K562 (cell line): ENCODE measurements at regions not wholly inside any gene's neighbourhood (a gene's known extent, or its start where the extent isn't known, plus 50 kb on each side); places are given as distances from the start of the nearest gene placed in this dataset.
"Not testable (repeated sequence)": the region's sequence is repeated elsewhere in the genome, so short reads cannot be mapped to it uniquely, and the experiment has no call there.

Experiments used
- ATAC-seq: fragments of 200-7000 bp; cut with Tn5 transposase; 3 replicates; pipeline ENCODE4 v1.9.1; 2020; ENCODE audit warnings: moderate library complexity
- BruUV-seq: library from RNA; stranded (reverse); fragments of 400-500 nt; replicated peaks from 2 replicates; lab custom pipeline; 2021; lab: Mats Ljungman, UMichigan
- CTCF ChIA-PET: fragments of 300-600 bp; formaldehyde crosslinking; extraction: SDS; loops from one replicate; lab custom pipeline; 2021; ENCODE audit warnings: low intra/inter-chr PET ratio; lab: Yijun Ruan, JAX
- POLR2A ChIA-PET: fragments of 300-600, 350-650 bp; sonication (Branson Sonifier 250); formaldehyde crosslinking; extraction: SDS; loops from one replicate; lab custom pipeline; 2021; ENCODE audit warnings: antibody characterized with exemption, inconsistent platforms; lab: Yijun Ruan, JAX
- DNase-seq, 4 experiments: peaks; one replicate each; pipeline versions ENCODE4 v3.0.0 to v3.0.0-alpha.2; 2011 to 2018; ENCODE audit warnings: low spot score in 3 of 4, mixed read lengths in 3 of 4; ENCODE audit errors: extremely low read depth in 1 of 4
- FAIRE-seq: peaks from 2 replicates; lab custom pipeline; 2011; peaks lifted over from hg19 to GRCh38; lab: Jason Lieb, UNC
- H2AFZ ChIP-seq: 2 replicates; pipeline ENCODE4 v1.6.0; 2011; ENCODE audit warnings: low read depth, low read length, control low read depth, inconsistent platforms
- H3K27ac ChIP-seq: fragments of 200-600 bp; 3 replicates; pipeline ENCODE4 v1.8.0; 2011; ENCODE audit warnings: low read depth, mild to moderate bottlenecking, control low read depth, inconsistent platforms, low read length, moderate library complexity, mixed read lengths; ENCODE audit errors: extremely low read depth
- H3K27me3 ChIP-seq, 2 experiments: fragments of 300-600 bp in 1 of 2; 2 replicates in 1 of 2; 3 replicates in 1 of 2; pipeline versions ENCODE4 v1.6.0 to v1.8.0; 2011; ENCODE audit warnings: inconsistent platforms in 2 of 2, low read length in 2 of 2, mild to moderate bottlenecking in 1 of 2, mixed read lengths in 1 of 2, moderate library complexity in 1 of 2; ENCODE audit not compliant: control insufficient read depth in 2 of 2, insufficient read depth in 2 of 2
- H3K36me3 ChIP-seq: fragments of 300-600 bp; 3 replicates; pipeline ENCODE4 v1.8.0; 2011; ENCODE audit warnings: mild to moderate bottlenecking, low read length, inconsistent platforms; ENCODE audit not compliant: control insufficient read depth, insufficient read depth
- H3K4me1 ChIP-seq, 2 experiments: fragments of 200-600 bp in 1 of 2; replicated peaks in 1 of 2; 2 replicates in 1 of 2; 3 replicates in 1 of 2; pipeline versions ENCODE4 v1.5.1 to v1.8.0; 2011; ENCODE audit warnings: inconsistent platforms in 2 of 2, low read length in 2 of 2, mild to moderate bottlenecking in 1 of 2, mixed read lengths in 1 of 2, moderate library complexity in 1 of 2; ENCODE audit not compliant: control insufficient read depth in 2 of 2, insufficient read depth in 2 of 2
- H3K4me2 ChIP-seq: 2 replicates; pipeline ENCODE4 v1.6.1; 2011; ENCODE audit warnings: low read length, control low read depth, inconsistent platforms, mixed read lengths; ENCODE audit not compliant: insufficient read depth
- H3K4me3 ChIP-seq: fragments of 200-600 bp; sonication (generic), shearing (Covaris generic); 2 replicates; pipeline ENCODE4 v1.5.1; 2016; ENCODE audit warnings: control low read depth, inconsistent platforms
- H3K79me2 ChIP-seq: fragments of 200-600 bp; 3 replicates; pipeline ENCODE4 v1.8.0; 2011; ENCODE audit warnings: low read length, inconsistent platforms; ENCODE audit not compliant: control insufficient read depth, insufficient read depth
- H3K9ac ChIP-seq, 2 experiments: 2 replicates each; pipeline versions ENCODE4 v1.6.0 to v1.6.1; 2011; ENCODE audit warnings: low read depth in 2 of 2, low read length in 2 of 2, control low read depth in 1 of 2, inconsistent platforms in 1 of 2, mild to moderate bottlenecking in 1 of 2, mixed read lengths in 1 of 2; ENCODE audit not compliant: insufficient read depth in 1 of 2
- H3K9me1 ChIP-seq: one replicate; pipeline ENCODE4 v1.6.0; 2011; ENCODE audit warnings: inconsistent platforms, mild to moderate bottlenecking, low read length, moderate library complexity; ENCODE audit not compliant: control insufficient read depth, insufficient read depth
- H3K9me3 ChIP-seq: replicated peaks from 2 replicates; pipeline ENCODE4 v1.5.1; 2011; ENCODE audit warnings: low read depth, low read length, inconsistent platforms; ENCODE audit not compliant: control insufficient read depth, insufficient read depth
- H4K20me1 ChIP-seq: replicated peaks from 2 replicates; pipeline ENCODE4 v1.6.1; 2011; ENCODE audit warnings: low read length, inconsistent platforms, mixed read lengths; ENCODE audit not compliant: control insufficient read depth, insufficient read depth
- CBX1 ChIP-seq: sonication (generic); IDR thresholded peaks from 2 replicates; pipeline ENCODE4 v1.6.1; 2016; ENCODE audit warnings: antibody characterized with exemption, low read depth, mild to moderate bottlenecking
- ELF4 ChIP-seq: fragments of 450-650 bp; formaldehyde crosslinking; IDR thresholded peaks from 2 replicates; pipeline ENCODE4 v1.4.0; 2022; ENCODE audit warnings: missing genetic modification characterization
- FOXP1 ChIP-seq: sonication (generic); formaldehyde crosslinking; IDR thresholded peaks from 2 replicates; pipeline ENCODE4 v1.8.0; 2022; ENCODE audit warnings: mild to moderate bottlenecking, missing genetic modification reagents
- HNRNPK ChIP-seq: fragments of 200-400 bp; formaldehyde crosslinking; IDR thresholded peaks from one replicate; pipeline ENCODE4 v1.6.1; 2018; ENCODE audit warnings: mild to moderate bottlenecking, low read depth, low read length; ENCODE audit not compliant: poor library complexity, severe bottlenecking
- IRF2 ChIP-seq: sonication (generic); formaldehyde crosslinking; IDR thresholded peaks from 2 replicates; pipeline ENCODE4 v1.8.1; 2022; ENCODE audit warnings: mild to moderate bottlenecking, missing genetic modification reagents
- KDM1A ChIP-seq, 2 experiments: fragments of 450-650 bp; IDR thresholded peaks; 2 replicates each; pipeline ENCODE4 v1.6.1; 2016; ENCODE audit warnings: mild to moderate bottlenecking in 2 of 2
- NR4A1 ChIP-seq, 2 experiments: fragments of 250-450 bp in 1 of 2; fragments of 450-650 bp in 1 of 2; sonication (Bioruptor Pico) in 1 of 2; IDR thresholded peaks; 2 replicates each; pipeline versions ENCODE4 v1.4.0 to v1.6.1; 2016 to 2020; ENCODE audit warnings: mild to moderate bottlenecking in 2 of 2, missing compliant biosample characterization in 1 of 2, missing genetic modification characterization in 1 of 2, moderate library complexity in 1 of 2
- PCBP2 ChIP-seq: fragments of 200-400 bp; formaldehyde crosslinking; IDR thresholded peaks from 2 replicates; pipeline ENCODE4 v1.6.1; 2018; ENCODE audit warnings: low read length, low read depth, mild to moderate bottlenecking, moderate library complexity; ENCODE audit not compliant: poor library complexity, severe bottlenecking
- PYGO2 ChIP-seq: fragments of 450-650 bp; IDR thresholded peaks from 2 replicates; pipeline ENCODE4 v1.6.1; 2016; ENCODE audit warnings: mild to moderate bottlenecking, missing genetic modification characterization, moderate library complexity, missing compliant biosample characterization
- RHOXF2B ChIP-seq: fragments of 250-450 bp; sonication (Bioruptor Pico); conservative IDR thresholded peaks from 2 replicates; pipeline ENCODE4 v1.5.1; 2021
- SRSF1 ChIP-seq: fragments of 200-400 bp; formaldehyde crosslinking; IDR thresholded peaks from 2 replicates; pipeline ENCODE4 v1.6.1; 2017; ENCODE audit warnings: mild to moderate bottlenecking, low read depth, low read length, moderate library complexity
- WGBS: fragments of 100-300 bp; shearing (Covaris generic); methylation state at CpG from one replicate; pipeline ENCODE4 v1.1.6; 2016; ENCODE audit warnings: low coverage, mixed read lengths; ENCODE audit not compliant: insufficient coverage; ENCODE audit errors: missing lambda C conversion rate; 5-methylcytosine and 5-hydroxymethylcytosine counted together
- in situ Hi-C: fragments of 300-500 bp; cut with MboI; formaldehyde crosslinking; loops from 4 replicates; pipeline ENCODE4 v1.15.0; 2018; ENCODE audit warnings: inconsistent platforms, mixed read lengths
- intact Hi-C: fragments of 100-400 bp; cut with micrococcal nuclease; formaldehyde crosslinking; loops from 2 replicates; pipeline ENCODE4 v1.14.2; 2022
- TF ChIP-seq, protein P1 (sequence below): fragments of 450-650 bp; IDR thresholded peaks from 2 replicates; pipeline ENCODE4 v1.7.0; 2016; ENCODE audit warnings: borderline replicate concordance
- TF ChIP-seq, protein P2 (sequence below): fragments of 250-450 bp; sonication (Bioruptor Pico); IDR thresholded peaks from 2 replicates; pipeline ENCODE4 v1.5.0; 2020; ENCODE audit warnings: mild to moderate bottlenecking, borderline replicate concordance

DNA sequence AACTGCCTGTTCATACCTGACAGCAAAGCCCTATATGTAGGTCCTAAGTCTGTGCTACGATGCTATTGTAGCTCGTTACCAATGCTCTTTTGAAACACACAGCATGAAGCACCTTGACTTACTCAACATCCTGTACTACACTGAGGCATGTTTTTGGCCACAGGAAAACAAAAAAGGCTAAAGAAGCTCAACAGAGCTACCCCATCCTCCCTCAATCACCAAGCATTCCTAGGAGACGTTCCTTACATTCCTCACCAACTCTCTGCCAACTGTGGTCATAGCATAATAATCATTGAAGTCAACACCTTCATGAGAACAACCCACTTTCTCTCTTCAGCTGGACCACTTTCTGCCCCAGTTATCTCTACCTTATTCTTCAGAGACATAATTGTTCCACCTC lies 73.7 kb upstream of the SLC25A43 start:
- DNase-seq (no peak), ATAC-seq (no peak), FAIRE-seq (no peak)
- TF ChIP-seq PCBP2 (no peak), KDM1A (IDR thresholded peaks at IDR 0.05) (no peak), IRF2 (CRISPR knock-in tag) (no peak), PYGO2 (tag) (no peak), NR4A1 (CRISPR knock-in tag; IDR thresholded peaks at IDR 0.05) (no peak), NR4A1 (tag; IDR thresholded peaks at IDR 0.05) (no peak), FOXP1 (CRISPR knock-in tag) (no peak), SRSF1 (no peak), CBX1 (no peak), HNRNPK (no peak), RHOXF2B (CRISPR knock-in tag) (no peak), ELF4 (CRISPR knock-in tag) (no peak)
- TF ChIP-seq, protein P1, sequence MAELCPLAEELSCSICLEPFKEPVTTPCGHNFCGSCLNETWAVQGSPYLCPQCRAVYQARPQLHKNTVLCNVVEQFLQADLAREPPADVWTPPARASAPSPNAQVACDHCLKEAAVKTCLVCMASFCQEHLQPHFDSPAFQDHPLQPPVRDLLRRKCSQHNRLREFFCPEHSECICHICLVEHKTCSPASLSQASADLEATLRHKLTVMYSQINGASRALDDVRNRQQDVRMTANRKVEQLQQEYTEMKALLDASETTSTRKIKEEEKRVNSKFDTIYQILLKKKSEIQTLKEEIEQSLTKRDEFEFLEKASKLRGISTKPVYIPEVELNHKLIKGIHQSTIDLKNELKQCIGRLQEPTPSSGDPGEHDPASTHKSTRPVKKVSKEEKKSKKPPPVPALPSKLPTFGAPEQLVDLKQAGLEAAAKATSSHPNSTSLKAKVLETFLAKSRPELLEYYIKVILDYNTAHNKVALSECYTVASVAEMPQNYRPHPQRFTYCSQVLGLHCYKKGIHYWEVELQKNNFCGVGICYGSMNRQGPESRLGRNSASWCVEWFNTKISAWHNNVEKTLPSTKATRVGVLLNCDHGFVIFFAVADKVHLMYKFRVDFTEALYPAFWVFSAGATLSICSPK = no peak
- TF ChIP-seq, protein P2, sequence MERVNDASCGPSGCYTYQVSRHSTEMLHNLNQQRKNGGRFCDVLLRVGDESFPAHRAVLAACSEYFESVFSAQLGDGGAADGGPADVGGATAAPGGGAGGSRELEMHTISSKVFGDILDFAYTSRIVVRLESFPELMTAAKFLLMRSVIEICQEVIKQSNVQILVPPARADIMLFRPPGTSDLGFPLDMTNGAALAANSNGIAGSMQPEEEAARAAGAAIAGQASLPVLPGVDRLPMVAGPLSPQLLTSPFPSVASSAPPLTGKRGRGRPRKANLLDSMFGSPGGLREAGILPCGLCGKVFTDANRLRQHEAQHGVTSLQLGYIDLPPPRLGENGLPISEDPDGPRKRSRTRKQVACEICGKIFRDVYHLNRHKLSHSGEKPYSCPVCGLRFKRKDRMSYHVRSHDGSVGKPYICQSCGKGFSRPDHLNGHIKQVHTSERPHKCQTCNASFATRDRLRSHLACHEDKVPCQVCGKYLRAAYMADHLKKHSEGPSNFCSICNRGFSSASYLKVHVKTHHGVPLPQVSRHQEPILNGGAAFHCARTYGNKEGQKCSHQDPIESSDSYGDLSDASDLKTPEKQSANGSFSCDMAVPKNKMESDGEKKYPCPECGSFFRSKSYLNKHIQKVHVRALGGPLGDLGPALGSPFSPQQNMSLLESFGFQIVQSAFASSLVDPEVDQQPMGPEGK (CRISPR knock-in tag) = no peak
- no TSS peak for BruUV-seq
- CTCF ChIA-PET = no interaction called here
- 0% methylated on average over 2 of the region's 3 CpGs for WGBS
- Histone ChIP-seq H3K27me3 (peaks cover 0 to 2% of the 10 kb centered on the region in 2 experiments; a peak in 2 of 5 replicates), H3K9ac (no peak overlapping the region), H3K9me1 (no peaks in the 10 kb centered on the region), H3K4me2 (no peak overlapping the region), H2AFZ (no peak overlapping the region), H3K36me3 (no peaks in the 10 kb centered on the region), H3K9me3 (no peaks in the 10 kb centered on the region), H4K20me1 (no peaks in the 10 kb centered on the region), H3K4me3 (no peak overlapping the region), H3K27ac (no peak overlapping the region), H3K4me1 (no peaks in the 10 kb centered on the region), H3K79me2 (no peaks in the 10 kb centered on the region)
- in situ Hi-C loops = no loop called here
- intact Hi-C loops = no loop called here
- POLR2A ChIA-PET = interaction anchor here (0.6 to 0.7 kb wide), 2 partner anchors 363 to 466 kb away, joined by 3 read pairs; partner anchors contain the start of gene RPL39

DNA sequence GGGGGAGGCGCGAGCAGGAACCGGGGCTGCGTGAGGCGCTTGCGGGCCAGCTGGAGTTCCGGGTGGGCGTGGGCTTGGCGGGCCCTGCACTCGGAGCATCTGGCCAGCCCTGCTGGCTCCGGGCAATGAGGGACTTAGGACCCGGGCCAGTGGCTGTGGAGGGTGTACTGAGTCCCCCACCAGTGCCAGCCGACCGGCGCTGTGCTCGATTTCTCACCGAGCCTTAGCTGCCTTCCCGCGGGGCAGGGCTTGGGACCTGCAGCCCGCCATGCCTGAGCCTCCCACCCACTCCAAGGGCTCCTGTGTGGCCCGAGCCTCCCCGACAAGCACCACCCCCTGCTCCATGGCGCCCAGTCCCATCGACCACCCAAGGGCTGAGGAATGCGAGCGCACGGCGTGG lies 67.3 kb upstream of the SLC25A43 start:
- intact Hi-C loops, H3K27me3 ChIP-seq, H3K27ac ChIP-seq, POLR2A ChIA-PET, H3K9ac ChIP-seq, BruUV-seq, FAIRE-seq, H3K4me3 ChIP-seq, in situ Hi-C loops, CTCF ChIA-PET, H3K4me2 ChIP-seq, H3K9me1 ChIP-seq, H3K9me3 ChIP-seq, H3K4me1 ChIP-seq, H3K79me2 ChIP-seq, H3K36me3 ChIP-seq, H2AFZ ChIP-seq, ATAC-seq, DNase-seq, H4K20me1 ChIP-seq: not testable (repeated sequence)
- 15% methylated on average over 4 of the region's 28 CpGs for WGBS
